Keratinocyte (primary cell): ENCODE measurements at regions not wholly inside any gene's neighbourhood (a gene's known extent, or its start where the extent isn't known, plus 50 kb on each side); places are given as distances from the start of the nearest gene placed in this dataset.

Experiments used
- DNase-seq: peaks from one replicate; pipeline ENCODE4 v3.0.0-alpha.2; 2011; ENCODE audit warnings: low read depth, missing footprints, low spot score
- FAIRE-seq: peaks from 2 replicates; lab custom pipeline; 2011; peaks lifted over from hg19 to GRCh38; lab: Jason Lieb, UNC
- H2AFZ ChIP-seq: 2 replicates; pipeline ENCODE4 v1.6.0; 2012; ENCODE audit warnings: low read length, control low read depth, inconsistent platforms; ENCODE audit not compliant: control insufficient read depth
- H3K27ac ChIP-seq: 2 replicates; pipeline ENCODE4 v1.5.1; 2011; ENCODE audit warnings: low read length; ENCODE audit not compliant: control insufficient read depth, insufficient read depth
- H3K27me3 ChIP-seq: 3 replicates; pipeline ENCODE4 v1.6.0; 2011; ENCODE audit warnings: low read length; ENCODE audit not compliant: control insufficient read depth, insufficient read depth; ENCODE audit errors: extremely low read depth
- H3K36me3 ChIP-seq, 2 experiments: 2 replicates in 1 of 2; 3 replicates in 1 of 2; pipeline ENCODE4 v1.5.1; 2011; ENCODE audit warnings: low read length in 2 of 2, mild to moderate bottlenecking in 1 of 2; ENCODE audit not compliant: control insufficient read depth in 2 of 2, insufficient read depth in 2 of 2; ENCODE audit errors: extremely low read depth in 1 of 2
- H3K4me1 ChIP-seq: 3 replicates; pipeline ENCODE4 v1.5.1; 2011; ENCODE audit warnings: low read length; ENCODE audit not compliant: control insufficient read depth, insufficient read depth; ENCODE audit errors: extremely low read depth
- H3K4me2 ChIP-seq: 3 replicates; pipeline ENCODE4 v1.6.0; 2011; ENCODE audit warnings: low read depth, low read length; ENCODE audit not compliant: control insufficient read depth, insufficient read depth; ENCODE audit errors: extremely low read depth
- H3K4me3 ChIP-seq, 3 experiments: fragments of 200-600 bp in 1 of 3; sonication (generic) in 1 of 3; 2 replicates in 2 of 3; 3 replicates in 1 of 3; pipeline ENCODE4 v1.5.1; 2011 to 2016; ENCODE audit warnings: low read length in 3 of 3, mild to moderate bottlenecking in 3 of 3, control low read depth in 2 of 3, inconsistent platforms in 1 of 3, low read depth in 1 of 3, mixed read lengths in 1 of 3, mixed run types in 1 of 3, moderate library complexity in 1 of 3; ENCODE audit not compliant: control insufficient read depth in 2 of 3, insufficient read depth in 2 of 3; ENCODE audit errors: extremely low read depth in 1 of 3
- H3K79me2 ChIP-seq: 2 replicates; pipeline ENCODE4 v1.6.0; 2012; ENCODE audit warnings: low read length; ENCODE audit not compliant: control insufficient read depth, insufficient read depth
- H3K9ac ChIP-seq: 3 replicates; pipeline ENCODE4 v1.6.0; 2011; ENCODE audit warnings: low read length; ENCODE audit not compliant: control insufficient read depth, insufficient read depth; ENCODE audit errors: extremely low read depth
- H3K9me1 ChIP-seq: 3 replicates; pipeline ENCODE4 v1.6.0; 2011; ENCODE audit warnings: low read length; ENCODE audit not compliant: control insufficient read depth, insufficient read depth; ENCODE audit errors: extremely low read depth
- H3K9me3 ChIP-seq: 2 replicates; pipeline ENCODE4 v1.5.1; 2012; ENCODE audit warnings: low read depth, low read length; ENCODE audit not compliant: control insufficient read depth
- H4K20me1 ChIP-seq: 3 replicates; pipeline ENCODE4 v1.6.0; 2011; ENCODE audit warnings: low read length; ENCODE audit not compliant: control insufficient read depth, insufficient read depth; ENCODE audit errors: extremely low read depth
- CTCF ChIP-seq, 3 experiments: IDR thresholded peaks in 1 of 3; conservative IDR thresholded peaks in 1 of 3; optimal IDR thresholded peaks in 1 of 3; 2 replicates in 2 of 3; 3 replicates in 1 of 3; pipeline versions ENCODE3 to v1.5.1; 2011; ENCODE audit warnings: low read length in 3 of 3, mild to moderate bottlenecking in 3 of 3, moderate library complexity in 2 of 3, control low read depth in 1 of 3, inconsistent platforms in 1 of 3; ENCODE audit not compliant: insufficient read depth in 2 of 3; ENCODE audit errors: extremely low read depth in 1 of 3
- EZH2 ChIP-seq: IDR thresholded peaks from one replicate; pipeline ENCODE4 v1.6.1; 2012; ENCODE audit warnings: inconsistent platforms, mild to moderate bottlenecking, low read length, moderate library complexity
- dilution Hi-C: fragments of 300-500 bp; cut with MboI; formaldehyde crosslinking; loops from one replicate; pipeline ENCODE4 v1.7.0; 2020; ENCODE audit warnings: low sequenced_read_pairs; ENCODE audit not compliant: extremely low pct_ligation_motif_present

DNA sequence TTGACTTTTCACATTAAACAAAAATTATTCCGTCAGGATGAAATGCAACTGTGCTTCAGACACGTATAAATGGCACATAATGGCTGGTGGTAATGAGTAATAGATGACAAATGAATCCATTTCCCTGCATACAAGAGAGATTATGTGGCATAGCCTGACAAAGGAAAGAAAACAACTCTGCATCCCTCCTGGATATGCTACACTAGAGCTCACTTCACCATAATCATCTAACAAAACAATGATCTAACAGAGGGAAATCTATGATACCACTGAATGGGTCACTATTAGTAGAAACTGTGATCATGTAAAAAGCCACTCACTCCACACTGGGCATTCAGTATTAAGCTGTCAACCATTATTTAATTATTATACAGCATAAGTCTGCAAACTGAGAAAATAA lies 1498.4 kb downstream of the EFNB2 start:
- Histone ChIP-seq H2AFZ (no peak overlapping the region), H3K79me2 (no peaks in the 10 kb centered on the region), H3K4me2 (no peak overlapping the region), H3K4me1 (no peaks in the 10 kb centered on the region), H4K20me1 (no peaks in the 10 kb centered on the region), H3K27me3 (no peaks in the 10 kb centered on the region), H3K9me1 (no peaks in the 10 kb centered on the region), H3K27ac (no peak overlapping the region), H3K9ac (no peak overlapping the region), H3K9me3 (no peaks in the 10 kb centered on the region), H3K36me3 (no peaks in the 10 kb centered on the region), H3K4me3 (no peak overlapping the region)
- dilution Hi-C loops: no loop called here
- FAIRE-seq: no peak
- DNase-seq: no peak
- TF ChIP-seq EZH2 (no peak), CTCF (optimal IDR thresholded peaks at IDR 0.05 in 1 of 3, IDR thresholded peaks at IDR 0.05 in 1 of 3, conservative IDR thresholded peaks at IDR 0.05 in 1 of 3; ENCODE audit: extremely low read depth in 1 of 3, insufficient read depth in 2 of 3, low read length in 3 of 3) (no peak)

DNA sequence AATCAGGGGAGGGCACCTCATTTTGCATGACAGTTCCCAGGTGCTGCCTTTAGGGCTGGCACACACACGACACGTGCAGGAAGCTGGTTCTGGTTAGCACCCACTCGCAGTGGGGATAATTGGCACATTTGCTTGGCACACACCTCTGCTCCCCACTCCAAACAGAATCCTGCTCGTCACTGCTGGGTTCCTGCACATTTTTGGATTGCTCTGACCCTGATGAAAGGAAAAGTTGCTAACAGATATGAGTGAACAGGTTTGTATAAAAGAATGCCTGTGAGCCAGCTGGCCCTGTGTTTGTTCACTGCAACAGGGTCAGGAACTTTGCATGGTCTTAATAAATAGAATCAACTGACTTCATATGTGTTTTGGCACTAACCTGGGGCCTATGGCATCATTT lies 1500.4 kb downstream of the EFNB2 start:
- H3K4me1 ChIP-seq: no peaks in the 10 kb centered on the region
- no peak overlapping the region for H2AFZ ChIP-seq
- dilution Hi-C loops: no loop called here
- no peak for DNase-seq
- no peaks in the 10 kb centered on the region for H3K79me2 ChIP-seq
- H3K27me3 ChIP-seq: no peaks in the 10 kb centered on the region
- TF ChIP-seq EZH2 (no peak), CTCF (optimal IDR thresholded peaks at IDR 0.05 in 1 of 3, IDR thresholded peaks at IDR 0.05 in 1 of 3, conservative IDR thresholded peaks at IDR 0.05 in 1 of 3; ENCODE audit: extremely low read depth in 1 of 3, insufficient read depth in 2 of 3, low read length in 3 of 3) (no peak)
- H3K4me3 ChIP-seq: no peak overlapping the region
- H3K4me2 ChIP-seq: no peak overlapping the region
- no peak overlapping the region for H3K9ac ChIP-seq
- no peaks in the 10 kb centered on the region for H3K9me3 ChIP-seq
- H3K36me3 ChIP-seq: no peaks in the 10 kb centered on the region
- H4K20me1 ChIP-seq: no peaks in the 10 kb centered on the region
- H3K27ac ChIP-seq: no peak overlapping the region
- FAIRE-seq: no peak
- H3K9me1 ChIP-seq: no peaks in the 10 kb centered on the region
